OCI-LY7 (cell line): ENCODE measurements at regions not wholly inside any gene's neighbourhood (a gene's known extent, or its start where the extent isn't known, plus 50 kb on each side); places are given as distances from the start of the nearest gene placed in this dataset.

Experiments
- CTCF ChIP-seq: fragments of 200-600 bp; sonication (generic); conservative IDR thresholded peaks from 2 replicates; pipeline ENCODE4 v1.5.1; 2014; ENCODE audit warnings: mild to moderate bottlenecking, antibody characterized with exemption, low read length, moderate library complexity, mixed read lengths
- EZH2phosphoT487 ChIP-seq: fragments of 200-600 bp; sonication (generic); IDR thresholded peaks from 2 replicates; pipeline ENCODE4 v1.6.1; 2018; ENCODE audit warnings: low read depth, borderline replicate concordance, mild to moderate bottlenecking, mixed run types, antibody characterized with exemption, low read length, moderate library complexity, mixed read lengths

GRCh38 chr14:97013878-97014277 is 216.7 kb downstream of the VRK1 start:
- TF ChIP-seq CTCF (no peak), EZH2phosphoT487 (no peak)
